Large intestine (tissue), 3 donors: ENCODE measurements at regions not wholly inside any gene's neighbourhood (a gene's known extent, or its start where the extent isn't known, plus 50 kb on each side); places are given as distances from the start of the nearest gene placed in this dataset.
"Not testable (repeated sequence)": the region's sequence is repeated elsewhere in the genome, so short reads cannot be mapped to it uniquely, and the experiment has no call there.

Experiments
- DNase-seq, 2 donors: peaks; one replicate each; pipeline versions ENCODE4 v3.0.0 to v3.0.0-alpha.2; 2013
- H3K27ac ChIP-seq: one replicate; pipeline ENCODE4 v1.5.1; 2013; ENCODE audit warnings: low read length
- H3K27me3 ChIP-seq: 2 replicates; pipeline ENCODE4 v1.6.1; 2013; ENCODE audit warnings: low read length; ENCODE audit not compliant: control insufficient read depth, insufficient read depth
- H3K36me3 ChIP-seq: 2 replicates; pipeline ENCODE4 v1.6.1; 2013; ENCODE audit warnings: low read length; ENCODE audit not compliant: control insufficient read depth, insufficient read depth
- H3K4me1 ChIP-seq: one replicate; pipeline ENCODE4 v1.6.1; 2013; ENCODE audit warnings: low read length; ENCODE audit not compliant: control insufficient read depth, insufficient read depth
- H3K4me3 ChIP-seq: one replicate; pipeline ENCODE4 v1.5.1; 2013; ENCODE audit warnings: low read length
- H3K9me3 ChIP-seq: one replicate; pipeline ENCODE4 v1.6.1; 2013; ENCODE audit warnings: mild to moderate bottlenecking, low read depth, low read length, moderate library complexity; ENCODE audit not compliant: control insufficient read depth
- WGBS: methylation state at CpG from one replicate; pipeline ENCODE4 v1.1.5; 2013; ENCODE audit warnings: low lambda C conversion rate; ENCODE audit not compliant: insufficient coverage; 5-methylcytosine and 5-hydroxymethylcytosine counted together

GRCh38 chr16:59826767-59827166 is 1092.7 kb upstream of the GOT2 start:
- DNase-seq: no peak
- H3K4me1 ChIP-seq: no peaks in the 10 kb centered on the region
- WGBS: 100% methylated on average over 1 of the region's 1 CpG
- no peaks in the 10 kb centered on the region for H3K9me3 ChIP-seq
- no peak overlapping the region for H3K27ac ChIP-seq
- H3K36me3 ChIP-seq: no peaks in the 10 kb centered on the region
- no peak overlapping the region for H3K4me3 ChIP-seq
- no peaks in the 10 kb centered on the region for H3K27me3 ChIP-seq

DNA sequence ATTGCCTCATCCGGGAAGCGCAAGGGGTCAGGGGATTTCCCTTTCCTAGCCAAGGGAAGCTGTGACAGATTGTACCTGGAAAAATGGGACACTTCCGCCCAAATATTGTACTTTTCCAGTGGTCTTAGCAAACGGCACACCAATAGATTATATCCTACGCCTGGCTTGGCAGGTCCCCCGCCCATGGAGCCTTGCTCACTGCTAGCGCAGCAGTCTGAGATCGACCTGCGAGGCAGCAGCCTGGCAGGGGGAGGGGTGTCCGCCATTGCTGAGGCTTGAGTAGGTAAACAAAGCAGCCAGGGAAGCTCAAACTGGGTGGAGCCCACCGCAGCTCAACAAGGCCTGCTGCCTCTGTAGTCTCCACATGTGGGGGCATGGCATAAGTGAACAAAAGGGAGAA is 1075.4 kb upstream of the GOT2 start:
- DNase-seq, H3K27ac ChIP-seq, H3K4me1 ChIP-seq, H3K4me3 ChIP-seq, H3K9me3 ChIP-seq, H3K27me3 ChIP-seq, H3K36me3 ChIP-seq: not testable (repeated sequence)
- no CpG with 5 or more reads among the region's 11 CpGs for WGBS

GRCh38 chr16:59783191-59783590 is 1049.1 kb upstream of the GOT2 start:
- no peaks in the 10 kb centered on the region for H3K4me1 ChIP-seq
- WGBS: no CpG with 5 or more reads among the region's 1 CpG
- no peaks in the 10 kb centered on the region for H3K27me3 ChIP-seq
- no peak overlapping the region for H3K4me3 ChIP-seq
- H3K36me3 ChIP-seq: no peaks in the 10 kb centered on the region
- H3K9me3 ChIP-seq: no peaks in the 10 kb centered on the region
- no peak overlapping the region for H3K27ac ChIP-seq
- DNase-seq: no peak

DNA sequence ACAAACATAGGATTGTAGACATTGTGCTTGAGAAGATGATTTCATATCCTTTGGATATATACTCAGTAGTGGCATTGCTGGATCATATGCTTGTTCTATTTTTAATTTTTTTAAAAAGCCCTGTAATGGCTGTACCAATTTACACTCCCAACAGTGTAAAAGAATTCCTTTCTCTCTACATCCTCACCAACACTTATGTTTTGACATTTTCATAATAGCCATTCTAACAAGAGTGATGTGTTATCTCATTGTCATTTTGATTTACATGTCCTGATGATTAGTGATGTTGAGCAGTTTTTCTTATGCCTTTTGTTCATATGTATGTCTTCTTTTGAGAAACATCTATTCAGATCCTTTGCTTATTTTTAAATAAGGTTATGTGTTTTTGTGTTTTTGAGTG is 1039.2 kb upstream of the GOT2 start:
- Histone ChIP-seq H3K4me3 (no peak overlapping the region), H3K27ac (no peak overlapping the region), H3K36me3 (no peaks in the 10 kb centered on the region), H3K27me3 (no peaks in the 10 kb centered on the region), H3K9me3 (no peaks in the 10 kb centered on the region), H3K4me1 (no peaks in the 10 kb centered on the region)
- DNase-seq: no peak

DNA sequence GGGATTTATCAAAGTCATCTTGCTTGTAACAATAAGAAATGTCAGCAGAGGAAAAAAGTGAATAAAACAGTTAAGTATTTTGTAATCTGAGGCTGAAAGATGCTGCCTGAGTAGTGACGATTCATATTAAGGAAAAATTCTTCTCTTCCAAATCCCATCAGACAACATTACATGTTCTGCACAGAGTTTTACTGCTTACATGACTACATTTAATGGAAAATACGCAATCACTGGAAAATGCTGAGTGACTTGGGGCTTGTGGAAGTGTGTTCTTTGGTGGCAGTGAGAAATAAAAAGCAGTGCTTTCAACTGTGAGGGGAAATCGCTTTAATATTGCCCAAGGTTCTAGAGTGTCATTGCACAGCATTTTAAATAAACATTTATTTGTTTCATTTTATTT is 1025.2 kb upstream of the GOT2 start:
- 89% methylated on average over 1 of the region's 3 CpGs for WGBS
- Histone ChIP-seq H3K4me3 (no peak overlapping the region), H3K27me3 (no peaks in the 10 kb centered on the region), H3K27ac (no peak overlapping the region), H3K9me3 (peaks cover 3% of the 10 kb centered on the region), H3K4me1 (no peaks in the 10 kb centered on the region), H3K36me3 (no peaks in the 10 kb centered on the region)
- DNase-seq: no peak

GRCh38 chr16:59758848-59759247 is 1024.7 kb upstream of the GOT2 start:
- H3K36me3 ChIP-seq: no peaks in the 10 kb centered on the region
- no CpG with 5 or more reads among the region's 1 CpG for WGBS
- DNase-seq: no peak

GRCh38 chr16:59754854-59755253 is 1020.7 kb upstream of the GOT2 start:
- peaks cover 3% of the 10 kb centered on the region for H3K9me3 ChIP-seq
- no peaks in the 10 kb centered on the region for H3K27me3 ChIP-seq
- H3K36me3 ChIP-seq: no peaks in the 10 kb centered on the region
- WGBS: 100% methylated on average over 1 of the region's 19 CpGs
- H3K4me1 ChIP-seq: no peaks in the 10 kb centered on the region
- no peak for DNase-seq
- H3K4me3 ChIP-seq: no peak overlapping the region
- no peak overlapping the region for H3K27ac ChIP-seq

More at GRCh38 chr16:59758848-59759247, 1024.7 kb upstream of the GOT2 start:
- Histone ChIP-seq H3K27ac (no peak overlapping the region), H3K27me3 (no peaks in the 10 kb centered on the region), H3K9me3 (peaks cover 3% of the 10 kb centered on the region), H3K4me1 (no peaks in the 10 kb centered on the region), H3K4me3 (no peak overlapping the region)

GRCh38 chr16:59749662-59750336 is 1015.7 kb upstream of the GOT2 start:
- Histone ChIP-seq H3K4me1 (no peaks in the 10 kb centered on the region), H3K27me3 (no peaks in the 10 kb centered on the region), H3K9me3 (peaks cover 1% of the 10 kb centered on the region), H3K27ac (no peak overlapping the region), H3K36me3 (no peaks in the 10 kb centered on the region), H3K4me3 (no peak overlapping the region)
- WGBS: no CpG with 5 or more reads among the region's 3 CpGs
- no peak for DNase-seq

GRCh38 chr16:59748531-59748930 is 1014.4 kb upstream of the GOT2 start:
- no peak for DNase-seq
- 100% methylated on average over 1 of the region's 3 CpGs for WGBS

GRCh38 chr16:59743504-59743903 is 1009.4 kb upstream of the GOT2 start:
- H3K36me3 ChIP-seq: no peaks in the 10 kb centered on the region
- no peaks in the 10 kb centered on the region for H3K27me3 ChIP-seq
- no peak overlapping the region for H3K4me3 ChIP-seq
- no peaks in the 10 kb centered on the region for H3K9me3 ChIP-seq
- no peaks in the 10 kb centered on the region for H3K4me1 ChIP-seq
- DNase-seq: no peak
- no peak overlapping the region for H3K27ac ChIP-seq
- WGBS: no CpG with 5 or more reads among the region's 5 CpGs

More at GRCh38 chr16:59748531-59748930, 1014.4 kb upstream of the GOT2 start:
- H3K36me3 ChIP-seq: no peaks in the 10 kb centered on the region
- no peaks in the 10 kb centered on the region for H3K27me3 ChIP-seq
- no peak overlapping the region for H3K27ac ChIP-seq
- H3K4me1 ChIP-seq: no peaks in the 10 kb centered on the region
- no peak overlapping the region for H3K4me3 ChIP-seq
- no peaks in the 10 kb centered on the region for H3K9me3 ChIP-seq

- Histone ChIP-seq H3K36me3 (no peaks in the 10 kb centered on the region), H3K4me1 (no peaks in the 10 kb centered on the region), H3K9me3 (no peaks in the 10 kb centered on the region), H3K27me3 (no peaks in the 10 kb centered on the region), H3K4me3 (no peak overlapping the region), H3K27ac (no peak overlapping the region)
- DNase-seq: no peak
Observed at GRCh38 chr16:59740858-59741257, 1006.7 kb upstream of the GOT2 start.
